Peyer's patch (tissue), 4 donors: ENCODE measurements at regions not wholly inside any gene's neighbourhood (a gene's known extent, or its start where the extent isn't known, plus 50 kb on each side); places are given as distances from the start of the nearest gene placed in this dataset.

Experiments
- DNase-seq, 3 donors: peaks; one replicate each; pipeline ENCODE4 v3.0.0-alpha.2; 2017 to 2019
- H3K27ac ChIP-seq, 4 donors: fragments of 200-600 bp; sonication (generic); one replicate each; pipeline ENCODE4 v1.5.1; 2016 to 2019
- H3K27me3 ChIP-seq, 2 donors: fragments of 200-600 bp; sonication (generic); one replicate each; pipeline ENCODE4 v1.5.1; 2019
- H3K36me3 ChIP-seq, 3 donors: fragments of 200-600 bp; sonication (generic); one replicate each; pipeline ENCODE4 v1.5.1; 2016 to 2019
- H3K4me1 ChIP-seq, 4 donors: fragments of 200-600 bp; sonication (generic); one replicate each; pipeline ENCODE4 v1.5.1; 2016 to 2019
- H3K4me3 ChIP-seq, 4 donors: fragments of 200-600 bp; sonication (generic); 1 replicate in 3 of 4; 2 replicates in 1 of 4; pipeline ENCODE4 v1.5.1; 2016 to 2019; ENCODE audit warnings: mild to moderate bottlenecking in 1 of 4
- H3K9me3 ChIP-seq, 4 donors: fragments of 200-600 bp; sonication (generic); one replicate each; pipeline ENCODE4 v1.5.1; 2016 to 2019; ENCODE audit warnings: mild to moderate bottlenecking in 1 of 4
- CTCF ChIP-seq, 6 experiments: fragments of 450-650 bp in 4 of 6; fragments of 200-600 bp in 2 of 6; sonication (generic) in 1 of 6; IDR thresholded peaks; one replicate each; pipeline ENCODE4 v1.5.1; 2017 to 2019; ENCODE audit warnings: antibody characterized with exemption in 6 of 6, mild to moderate bottlenecking in 3 of 6, moderate library complexity in 1 of 6
- POLR2A ChIP-seq, 2 donors: fragments of 450-650 bp; IDR thresholded peaks; one replicate each; pipeline ENCODE4 v1.5.1; 2017; ENCODE audit warnings: antibody characterized with exemption in 2 of 2, mild to moderate bottlenecking in 2 of 2, moderate library complexity in 2 of 2

GRCh38 chr15:97563516-97563915 is 397.0 kb upstream of the ARRDC4 start:
- Histone ChIP-seq H3K4me1 (no peaks in the 10 kb centered on the region), H3K27me3 (no peaks in the 10 kb centered on the region), H3K36me3 (no peaks in the 10 kb centered on the region), H3K27ac (no peak overlapping the region), H3K9me3 (no peaks in the 10 kb centered on the region), H3K4me3 (no peak overlapping the region)
- TF ChIP-seq POLR2A (IDR thresholded peaks at IDR 0.05), result no peak
- no peak for TF ChIP-seq CTCF (IDR thresholded peaks at IDR 0.05)
- DNase-seq, result no peak

- Histone ChIP-seq H3K27ac (no peak overlapping the region), H3K4me3 (no peak overlapping the region), H3K27me3 (no peaks in the 10 kb centered on the region), H3K9me3 (no peaks in the 10 kb centered on the region), H3K36me3 (no peaks in the 10 kb centered on the region), H3K4me1 (no peaks in the 10 kb centered on the region)
- no peak for DNase-seq
- TF ChIP-seq CTCF (IDR thresholded peaks at IDR 0.05) (no peak), POLR2A (IDR thresholded peaks at IDR 0.05) (no peak)
Measured at GRCh38 chr15:97566961-97567360, 393.5 kb upstream of the ARRDC4 start.

- Histone ChIP-seq H3K27ac (no peak overlapping the region), H3K9me3 (no peaks in the 10 kb centered on the region), H3K4me1 (no peaks in the 10 kb centered on the region), H3K36me3 (no peaks in the 10 kb centered on the region), H3K4me3 (no peak overlapping the region), H3K27me3 (no peaks in the 10 kb centered on the region)
- TF ChIP-seq POLR2A (IDR thresholded peaks at IDR 0.05) (no peak), CTCF (IDR thresholded peaks at IDR 0.05) (no peak)
- no peak for DNase-seq
Measured at GRCh38 chr15:97567411-97567810, 393.1 kb upstream of the ARRDC4 start.

- TF ChIP-seq POLR2A (IDR thresholded peaks at IDR 0.05), result no peak
- no peak for TF ChIP-seq CTCF (IDR thresholded peaks at IDR 0.05)
- DNase-seq, result no peak
- Histone ChIP-seq H3K36me3 (no peaks in the 10 kb centered on the region), H3K4me1 (no peaks in the 10 kb centered on the region), H3K27me3 (no peaks in the 10 kb centered on the region), H3K27ac (no peak overlapping the region), H3K9me3 (no peaks in the 10 kb centered on the region), H3K4me3 (no peak overlapping the region)
Measured at GRCh38 chr15:97576929-97577645, 383.4 kb upstream of the ARRDC4 start.

GRCh38 chr15:97585408-97585807 is 375.1 kb upstream of the ARRDC4 start:
- Histone ChIP-seq H3K4me3 (no peak overlapping the region), H3K27me3 (no peaks in the 10 kb centered on the region), H3K4me1 (no peaks in the 10 kb centered on the region), H3K9me3 (no peaks in the 10 kb centered on the region), H3K27ac (no peak overlapping the region), H3K36me3 (no peaks in the 10 kb centered on the region)
- TF ChIP-seq CTCF (IDR thresholded peaks at IDR 0.05) (no peak), POLR2A (IDR thresholded peaks at IDR 0.05) (no peak)
- no peak for DNase-seq

- no peaks in the 10 kb centered on the region for H3K4me1 ChIP-seq
- H3K36me3 ChIP-seq, result no peaks in the 10 kb centered on the region
- no peak for DNase-seq
- no peak for TF ChIP-seq CTCF (IDR thresholded peaks at IDR 0.05)
- no peak for TF ChIP-seq POLR2A (IDR thresholded peaks at IDR 0.05)
- H3K4me3 ChIP-seq, result no peak overlapping the region
- no peaks in the 10 kb centered on the region for H3K9me3 ChIP-seq
- H3K27me3 ChIP-seq, result no peaks in the 10 kb centered on the region
- H3K27ac ChIP-seq, result no peak overlapping the region
Measured at GRCh38 chr15:97592778-97593177, 367.7 kb upstream of the ARRDC4 start.
